K562 (cell line): ENCODE measurements at regions not wholly inside any gene's neighbourhood (a gene's known extent, or its start where the extent isn't known, plus 50 kb on each side); places are given as distances from the start of the nearest gene placed in this dataset.
A peak's percentile ranks its signal among the peaks of the same experiment; 100 is the strongest.
"Not testable (repeated sequence)": the region's sequence is repeated elsewhere in the genome, so short reads cannot be mapped to it uniquely, and the experiment has no call there.

ENCODE experiments used
- ATAC-seq: fragments of 200-7000 bp; cut with Tn5 transposase; 3 replicates; pipeline ENCODE4 v1.9.1; 2020; ENCODE audit warnings: moderate library complexity
- BruUV-seq: library from RNA; stranded (reverse); fragments of 400-500 nt; replicated peaks from 2 replicates; lab custom pipeline; 2021; lab: Mats Ljungman, UMichigan
- CTCF ChIA-PET: fragments of 300-600 bp; formaldehyde crosslinking; extraction: SDS; loops from one replicate; lab custom pipeline; 2021; ENCODE audit warnings: low intra/inter-chr PET ratio; lab: Yijun Ruan, JAX
- POLR2A ChIA-PET: fragments of 300-600, 350-650 bp; sonication (Branson Sonifier 250); formaldehyde crosslinking; extraction: SDS; loops from one replicate; lab custom pipeline; 2021; ENCODE audit warnings: antibody characterized with exemption, inconsistent platforms; lab: Yijun Ruan, JAX
- DNase-seq, 4 experiments: peaks; one replicate each; pipeline versions ENCODE4 v3.0.0 to v3.0.0-alpha.2; 2011 to 2018; ENCODE audit warnings: low spot score in 3 of 4, mixed read lengths in 3 of 4; ENCODE audit errors: extremely low read depth in 1 of 4
- FAIRE-seq: peaks from 2 replicates; lab custom pipeline; 2011; peaks lifted over from hg19 to GRCh38; lab: Jason Lieb, UNC
- H2AFZ ChIP-seq: 2 replicates; pipeline ENCODE4 v1.6.0; 2011; ENCODE audit warnings: low read depth, low read length, control low read depth, inconsistent platforms
- H3K27ac ChIP-seq: fragments of 200-600 bp; 3 replicates; pipeline ENCODE4 v1.8.0; 2011; ENCODE audit warnings: low read depth, mild to moderate bottlenecking, control low read depth, inconsistent platforms, low read length, moderate library complexity, mixed read lengths; ENCODE audit errors: extremely low read depth
- H3K27me3 ChIP-seq, 2 experiments: fragments of 300-600 bp in 1 of 2; 2 replicates in 1 of 2; 3 replicates in 1 of 2; pipeline versions ENCODE4 v1.6.0 to v1.8.0; 2011; ENCODE audit warnings: inconsistent platforms in 2 of 2, low read length in 2 of 2, mild to moderate bottlenecking in 1 of 2, mixed read lengths in 1 of 2, moderate library complexity in 1 of 2; ENCODE audit not compliant: control insufficient read depth in 2 of 2, insufficient read depth in 2 of 2
- H3K36me3 ChIP-seq: fragments of 300-600 bp; 3 replicates; pipeline ENCODE4 v1.8.0; 2011; ENCODE audit warnings: mild to moderate bottlenecking, low read length, inconsistent platforms; ENCODE audit not compliant: control insufficient read depth, insufficient read depth
- H3K4me1 ChIP-seq, 2 experiments: fragments of 200-600 bp in 1 of 2; replicated peaks in 1 of 2; 2 replicates in 1 of 2; 3 replicates in 1 of 2; pipeline versions ENCODE4 v1.5.1 to v1.8.0; 2011; ENCODE audit warnings: inconsistent platforms in 2 of 2, low read length in 2 of 2, mild to moderate bottlenecking in 1 of 2, mixed read lengths in 1 of 2, moderate library complexity in 1 of 2; ENCODE audit not compliant: control insufficient read depth in 2 of 2, insufficient read depth in 2 of 2
- H3K4me2 ChIP-seq: 2 replicates; pipeline ENCODE4 v1.6.1; 2011; ENCODE audit warnings: low read length, control low read depth, inconsistent platforms, mixed read lengths; ENCODE audit not compliant: insufficient read depth
- H3K4me3 ChIP-seq: fragments of 200-600 bp; sonication (generic), shearing (Covaris generic); 2 replicates; pipeline ENCODE4 v1.5.1; 2016; ENCODE audit warnings: control low read depth, inconsistent platforms
- H3K79me2 ChIP-seq: fragments of 200-600 bp; 3 replicates; pipeline ENCODE4 v1.8.0; 2011; ENCODE audit warnings: low read length, inconsistent platforms; ENCODE audit not compliant: control insufficient read depth, insufficient read depth
- H3K9ac ChIP-seq, 2 experiments: 2 replicates each; pipeline versions ENCODE4 v1.6.0 to v1.6.1; 2011; ENCODE audit warnings: low read depth in 2 of 2, low read length in 2 of 2, control low read depth in 1 of 2, inconsistent platforms in 1 of 2, mild to moderate bottlenecking in 1 of 2, mixed read lengths in 1 of 2; ENCODE audit not compliant: insufficient read depth in 1 of 2
- H3K9me1 ChIP-seq: one replicate; pipeline ENCODE4 v1.6.0; 2011; ENCODE audit warnings: inconsistent platforms, mild to moderate bottlenecking, low read length, moderate library complexity; ENCODE audit not compliant: control insufficient read depth, insufficient read depth
- H3K9me3 ChIP-seq: replicated peaks from 2 replicates; pipeline ENCODE4 v1.5.1; 2011; ENCODE audit warnings: low read depth, low read length, inconsistent platforms; ENCODE audit not compliant: control insufficient read depth, insufficient read depth
- H4K20me1 ChIP-seq: replicated peaks from 2 replicates; pipeline ENCODE4 v1.6.1; 2011; ENCODE audit warnings: low read length, inconsistent platforms, mixed read lengths; ENCODE audit not compliant: control insufficient read depth, insufficient read depth
- HDAC3 ChIP-seq: fragments of 450-650 bp; IDR thresholded peaks from 2 replicates; pipeline ENCODE4 v1.6.1; 2018; ENCODE audit warnings: borderline replicate concordance, mild to moderate bottlenecking, moderate library complexity; ENCODE audit not compliant: partially characterized antibody
- NR2C1 ChIP-seq, 2 experiments: fragments of 450-650 bp; IDR thresholded peaks; 2 replicates each; pipeline ENCODE4 v1.6.1; 2017; ENCODE audit warnings: mild to moderate bottlenecking in 2 of 2, antibody characterized with exemption in 1 of 2, inconsistent platforms in 1 of 2, missing compliant biosample characterization in 1 of 2, missing genetic modification characterization in 1 of 2
- WGBS: fragments of 100-300 bp; shearing (Covaris generic); methylation state at CpG from one replicate; pipeline ENCODE4 v1.1.6; 2016; ENCODE audit warnings: low coverage, mixed read lengths; ENCODE audit not compliant: insufficient coverage; ENCODE audit errors: missing lambda C conversion rate; 5-methylcytosine and 5-hydroxymethylcytosine counted together
- in situ Hi-C: fragments of 300-500 bp; cut with MboI; formaldehyde crosslinking; loops from 4 replicates; pipeline ENCODE4 v1.15.0; 2018; ENCODE audit warnings: inconsistent platforms, mixed read lengths
- intact Hi-C: fragments of 100-400 bp; cut with micrococcal nuclease; formaldehyde crosslinking; loops from 2 replicates; pipeline ENCODE4 v1.14.2; 2022
- TF ChIP-seq, protein P1 (sequence below): fragments of 450-650 bp; IDR thresholded peaks from 2 replicates; pipeline ENCODE4 v1.7.0; 2016; ENCODE audit warnings: borderline replicate concordance

- TF ChIP-seq HDAC3: no peak
These were observed 64.6 kb downstream of the DSEL start (continued) for GRCh38 chr18:67451960-67452359.

- H3K9me1 ChIP-seq, FAIRE-seq, CTCF ChIA-PET, H3K4me1 ChIP-seq, H3K9ac ChIP-seq, H3K27ac ChIP-seq, DNase-seq, intact Hi-C loops, H2AFZ ChIP-seq, BruUV-seq, H3K9me3 ChIP-seq, H3K4me2 ChIP-seq, H4K20me1 ChIP-seq, POLR2A ChIA-PET, H3K79me2 ChIP-seq, H3K36me3 ChIP-seq, H3K4me3 ChIP-seq, H3K27me3 ChIP-seq, ATAC-seq, in situ Hi-C loops: not testable (repeated sequence)
- WGBS: 0% methylated on average over 10 of the region's 10 CpGs
These were observed 65.4 kb downstream of the DSEL start for GRCh38 chr18:67451101-67451500.

- BruUV-seq: no TSS peak
- H3K4me2 ChIP-seq: no peak overlapping the region
- intact Hi-C loops: no loop called here
- no peak overlapping the region for H2AFZ ChIP-seq
- H3K4me1 ChIP-seq: no peaks in the 10 kb centered on the region
- H3K9me3 ChIP-seq: no peaks in the 10 kb centered on the region
- WGBS: 3% methylated on average over 5 of the region's 5 CpGs
- no peak overlapping the region for H3K4me3 ChIP-seq
- in situ Hi-C loops: no loop called here
- no peaks in the 10 kb centered on the region for H4K20me1 ChIP-seq
- ATAC-seq (no peak), DNase-seq (no peak), FAIRE-seq (no peak)
- H3K27me3 ChIP-seq: no peaks in the 10 kb centered on the region
- TF ChIP-seq NR2C1 (IDR thresholded peaks at IDR 0.05) (no peak), NR2C1 (tag; IDR thresholded peaks at IDR 0.05) (peak; percentile 53; the same call in 1 of the 2 replicates)
- TF ChIP-seq, protein P1, sequence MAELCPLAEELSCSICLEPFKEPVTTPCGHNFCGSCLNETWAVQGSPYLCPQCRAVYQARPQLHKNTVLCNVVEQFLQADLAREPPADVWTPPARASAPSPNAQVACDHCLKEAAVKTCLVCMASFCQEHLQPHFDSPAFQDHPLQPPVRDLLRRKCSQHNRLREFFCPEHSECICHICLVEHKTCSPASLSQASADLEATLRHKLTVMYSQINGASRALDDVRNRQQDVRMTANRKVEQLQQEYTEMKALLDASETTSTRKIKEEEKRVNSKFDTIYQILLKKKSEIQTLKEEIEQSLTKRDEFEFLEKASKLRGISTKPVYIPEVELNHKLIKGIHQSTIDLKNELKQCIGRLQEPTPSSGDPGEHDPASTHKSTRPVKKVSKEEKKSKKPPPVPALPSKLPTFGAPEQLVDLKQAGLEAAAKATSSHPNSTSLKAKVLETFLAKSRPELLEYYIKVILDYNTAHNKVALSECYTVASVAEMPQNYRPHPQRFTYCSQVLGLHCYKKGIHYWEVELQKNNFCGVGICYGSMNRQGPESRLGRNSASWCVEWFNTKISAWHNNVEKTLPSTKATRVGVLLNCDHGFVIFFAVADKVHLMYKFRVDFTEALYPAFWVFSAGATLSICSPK: no peak
- no peaks in the 10 kb centered on the region for H3K36me3 ChIP-seq
- ChIA-PET POLR2A (no interaction called here), CTCF (no interaction called here)
- no peak overlapping the region for H3K9ac ChIP-seq
- H3K9me1 ChIP-seq: no peaks in the 10 kb centered on the region
- no peak overlapping the region for H3K27ac ChIP-seq
- H3K79me2 ChIP-seq: no peaks in the 10 kb centered on the region
These were observed 82.5 kb downstream of the DSEL start for GRCh38 chr18:67433971-67434370.
